Fibroblast of lung (primary cell): ENCODE measurements at regions not wholly inside any gene's neighbourhood (a gene's known extent, or its start where the extent isn't known, plus 50 kb on each side); places are given as distances from the start of the nearest gene placed in this dataset.

Source experiments
- DNase-seq, 2 donors: peaks; one replicate each; pipeline versions ENCODE4 v3.0.0 to v3.0.0-alpha.2; 2010; ENCODE audit warnings: low read depth in 2 of 2
- H2AFZ ChIP-seq: 2 replicates; pipeline ENCODE4 v1.5.1; 2012; ENCODE audit warnings: low read length, control low read depth, inconsistent platforms
- H3K27ac ChIP-seq: 2 replicates; pipeline ENCODE4 v1.5.1; 2011; ENCODE audit warnings: low read length, control low read depth; ENCODE audit not compliant: insufficient read depth
- H3K27me3 ChIP-seq: 2 replicates; pipeline ENCODE4 v1.5.1; 2011; ENCODE audit warnings: mild to moderate bottlenecking, low read length; ENCODE audit not compliant: control insufficient read depth, insufficient read depth
- H3K36me3 ChIP-seq: 2 replicates; pipeline ENCODE4 v1.5.1; 2011; ENCODE audit warnings: low read length; ENCODE audit not compliant: control insufficient read depth, insufficient read depth
- H3K4me1 ChIP-seq: 2 replicates; pipeline ENCODE4 v1.5.1; 2011; ENCODE audit warnings: low read length; ENCODE audit not compliant: control insufficient read depth, insufficient read depth; ENCODE audit errors: extremely low read depth
- H3K4me2 ChIP-seq: 2 replicates; pipeline ENCODE4 v1.5.1; 2011; ENCODE audit warnings: low read length, control low read depth; ENCODE audit not compliant: insufficient read depth; ENCODE audit errors: extremely low read depth
- H3K4me3 ChIP-seq, 4 experiments: fragments of 200-600 bp in 1 of 4; sonication (generic) in 1 of 4; replicated peaks in 1 of 4; 2 replicates each; pipeline ENCODE4 v1.5.1; 2011 to 2016; ENCODE audit warnings: low read length in 4 of 4, low read depth in 3 of 4, mild to moderate bottlenecking in 3 of 4, control low read depth in 2 of 4, inconsistent platforms in 1 of 4, mixed read lengths in 1 of 4; ENCODE audit not compliant: insufficient read depth in 1 of 4; ENCODE audit errors: control extremely low read depth in 1 of 4
- H3K79me2 ChIP-seq: 2 replicates; pipeline ENCODE4 v1.5.1; 2012; ENCODE audit warnings: mild to moderate bottlenecking, low read length, inconsistent platforms; ENCODE audit not compliant: control insufficient read depth, insufficient read depth
- H3K9ac ChIP-seq: 2 replicates; pipeline ENCODE4 v1.5.1; 2011; ENCODE audit warnings: mild to moderate bottlenecking, low read length, control low read depth; ENCODE audit not compliant: insufficient read depth
- H3K9me3 ChIP-seq: 2 replicates; pipeline ENCODE4 v1.5.1; 2012; ENCODE audit warnings: low read depth, low read length; ENCODE audit not compliant: control insufficient read depth, insufficient read depth
- H4K20me1 ChIP-seq: 2 replicates; pipeline ENCODE4 v1.5.1; 2011; ENCODE audit warnings: low read length; ENCODE audit not compliant: control insufficient read depth, insufficient read depth; ENCODE audit errors: extremely low read depth
- CTCF ChIP-seq, 2 donors: IDR thresholded peaks in 1 of 2; conservative IDR thresholded peaks in 1 of 2; 1 replicate in 1 of 2; 2 replicates in 1 of 2; pipeline ENCODE4 v1.5.1; 2011 to 2012; ENCODE audit warnings: low read length in 2 of 2, control low read depth in 1 of 2, inconsistent platforms in 1 of 2, low read depth in 1 of 2, mild to moderate bottlenecking in 1 of 2
- EZH2 ChIP-seq: IDR thresholded peaks from 2 replicates; pipeline ENCODE4 v1.5.1; 2012; ENCODE audit warnings: low read length, control low read depth, mild to moderate bottlenecking; ENCODE audit errors: missing control alignments

GRCh38 chr10:71021402-71021801 is 133.0 kb upstream of the PCBD1 start:
- H2AFZ ChIP-seq = no peak overlapping the region
- no peaks in the 10 kb centered on the region for H4K20me1 ChIP-seq

GRCh38 chr10:71023704-71024283 is 135.4 kb upstream of the PCBD1 start:
- H3K79me2 ChIP-seq = no peaks in the 10 kb centered on the region
- no peaks in the 10 kb centered on the region for H3K4me1 ChIP-seq
- H3K9me3 ChIP-seq = no peaks in the 10 kb centered on the region
- no peaks in the 10 kb centered on the region for H3K27me3 ChIP-seq
- H3K9ac ChIP-seq = no peak overlapping the region
- H3K4me3 ChIP-seq = no peak overlapping the region
- TF ChIP-seq EZH2 = no peak
- no peak for TF ChIP-seq CTCF (conservative IDR thresholded peaks at IDR 0.05 in 1 of 2, IDR thresholded peaks at IDR 0.05 in 1 of 2; ENCODE audit: low read depth in 1 of 2, low read length in 2 of 2)
- H3K36me3 ChIP-seq = no peaks in the 10 kb centered on the region
- H2AFZ ChIP-seq = no peak overlapping the region
- no peak overlapping the region for H3K27ac ChIP-seq
- H4K20me1 ChIP-seq = no peaks in the 10 kb centered on the region
- DNase-seq = no peak
- no peak overlapping the region for H3K4me2 ChIP-seq

More at GRCh38 chr10:71021402-71021801, 133.0 kb upstream of the PCBD1 start:
- Histone ChIP-seq H3K4me1 (no peaks in the 10 kb centered on the region), H3K9me3 (no peaks in the 10 kb centered on the region), H3K27me3 (no peaks in the 10 kb centered on the region), H3K4me2 (no peak overlapping the region), H3K4me3 (no peak overlapping the region), H3K79me2 (no peaks in the 10 kb centered on the region), H3K27ac (no peak overlapping the region), H3K36me3 (no peaks in the 10 kb centered on the region), H3K9ac (no peak overlapping the region)
- TF ChIP-seq CTCF (conservative IDR thresholded peaks at IDR 0.05 in 1 of 2, IDR thresholded peaks at IDR 0.05 in 1 of 2; ENCODE audit: low read depth in 1 of 2, low read length in 2 of 2) = no peak
- TF ChIP-seq EZH2 = no peak
- no peak for DNase-seq

GRCh38 chr10:71024490-71024889 is 136.1 kb upstream of the PCBD1 start:
- H3K27me3 ChIP-seq = no peaks in the 10 kb centered on the region
- H3K27ac ChIP-seq = no peak overlapping the region
- H4K20me1 ChIP-seq = no peaks in the 10 kb centered on the region
- no peak for TF ChIP-seq CTCF (conservative IDR thresholded peaks at IDR 0.05 in 1 of 2, IDR thresholded peaks at IDR 0.05 in 1 of 2; ENCODE audit: low read depth in 1 of 2, low read length in 2 of 2)
- H3K79me2 ChIP-seq = no peaks in the 10 kb centered on the region
- H3K4me2 ChIP-seq = no peak overlapping the region
- no peak overlapping the region for H3K9ac ChIP-seq
- no peaks in the 10 kb centered on the region for H3K9me3 ChIP-seq
- H2AFZ ChIP-seq = no peak overlapping the region
- no peak overlapping the region for H3K4me3 ChIP-seq
- no peaks in the 10 kb centered on the region for H3K4me1 ChIP-seq
- no peak for DNase-seq
- H3K36me3 ChIP-seq = no peaks in the 10 kb centered on the region
